Astrocyte of the spinal cord (primary cell): ENCODE measurements at regions not wholly inside any gene's neighbourhood (a gene's known extent, or its start where the extent isn't known, plus 50 kb on each side); places are given as distances from the start of the nearest gene placed in this dataset.

ENCODE experiments used
- DNase-seq: peaks from one replicate; pipeline ENCODE4 v3.0.0; 2011; ENCODE audit warnings: low read depth, low spot score
- H3K4me3 ChIP-seq: 2 replicates; pipeline ENCODE4 v1.5.1; 2011; ENCODE audit warnings: low read depth, mild to moderate bottlenecking, low read length, moderate library complexity
- CTCF ChIP-seq: IDR thresholded peaks from 2 replicates; pipeline ENCODE4 v1.5.1; 2012; ENCODE audit warnings: low read depth, mild to moderate bottlenecking, low read length, inconsistent platforms
- in situ Hi-C: cut with HindIII; loops from 2 replicates; pipeline ENCODE4 v1.10.0; 2017; ENCODE audit warnings: low sequenced_read_pairs

GRCh38 chr15:53835309-53835708 lies 75.8 kb upstream of the WDR72 start:
- in situ Hi-C loops: no loop called here
- no peak overlapping the region for H3K4me3 ChIP-seq
- DNase-seq: no peak
- no peak for TF ChIP-seq CTCF

- no peak overlapping the region for H3K4me3 ChIP-seq
- TF ChIP-seq CTCF: no peak
- in situ Hi-C loops: no loop called here
- DNase-seq: no peak
Measured at GRCh38 chr15:53834214-53834613, 74.8 kb upstream of the WDR72 start.

DNA sequence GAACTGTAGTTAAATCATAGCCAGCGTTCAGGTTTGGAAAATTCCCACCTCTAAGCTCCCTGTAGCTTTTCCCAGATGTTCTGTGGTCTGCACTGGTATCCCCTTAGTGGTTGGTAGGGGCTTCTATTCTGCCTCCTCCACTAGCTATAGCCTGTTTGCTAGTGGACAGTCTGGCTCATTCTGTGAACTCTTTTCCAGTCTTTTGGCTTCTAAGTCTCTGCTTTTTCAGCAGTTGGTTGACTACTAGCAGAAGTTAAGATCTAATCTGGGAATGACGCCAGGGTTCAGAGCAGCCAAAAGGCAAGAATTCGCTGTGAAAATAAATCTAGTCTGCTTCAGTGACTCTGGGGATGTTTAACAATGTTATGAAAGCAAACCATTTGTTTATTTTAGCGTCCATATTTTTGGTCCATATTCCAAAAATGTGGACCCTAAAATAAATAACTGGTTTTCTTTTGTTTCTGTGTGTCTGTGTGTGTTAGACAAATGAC lies 73.7 kb upstream of the WDR72 start:
- no peak for TF ChIP-seq CTCF
- peak; percentile 23 for DNase-seq
- H3K4me3 ChIP-seq: no peak overlapping the region
- in situ Hi-C loops: no loop called here

GRCh38 chr15:53831907-53832770 lies 72.7 kb upstream of the WDR72 start:
- no peak for TF ChIP-seq CTCF
- in situ Hi-C loops: no loop called here
- no peak overlapping the region for H3K4me3 ChIP-seq
- no peak for DNase-seq

DNA sequence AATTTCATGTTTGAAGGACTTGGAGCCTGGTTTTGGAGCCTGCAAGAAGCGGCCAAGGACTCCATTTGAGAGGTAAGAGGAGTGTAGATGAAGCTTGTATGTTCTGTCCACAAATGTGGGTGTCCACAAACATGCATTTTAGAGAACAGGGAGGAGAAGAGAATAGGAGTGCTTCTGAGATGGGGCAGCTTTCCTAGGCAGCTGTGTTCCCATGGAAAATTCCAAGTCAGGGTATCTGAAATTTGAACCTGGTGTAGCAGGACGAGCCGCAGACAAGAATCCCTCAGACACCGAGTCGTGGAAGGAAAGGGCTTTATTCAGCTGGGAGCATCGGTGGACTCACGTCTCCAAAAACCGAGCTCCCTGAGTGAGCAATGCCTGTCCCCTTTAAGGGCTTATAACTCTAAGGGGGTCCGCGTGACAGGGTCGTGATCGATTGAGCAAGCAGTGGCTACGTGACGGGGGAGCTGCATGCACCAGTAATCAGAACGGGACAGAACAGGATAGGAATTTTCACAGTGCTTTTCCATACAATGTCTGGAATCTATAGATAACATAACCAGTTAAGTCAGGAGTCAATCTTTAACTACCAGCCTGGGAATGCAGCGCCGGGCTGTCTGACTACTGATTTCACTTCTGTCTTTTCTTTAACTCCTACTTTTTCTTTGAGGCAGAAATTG lies 71.4 kb upstream of the WDR72 start:
- no peak for DNase-seq
- in situ Hi-C loops: no loop called here
- no peak overlapping the region for H3K4me3 ChIP-seq
- no peak for TF ChIP-seq CTCF

- in situ Hi-C loops: no loop called here
- TF ChIP-seq CTCF: no peak
- no peak for DNase-seq
- H3K4me3 ChIP-seq: no peak overlapping the region
Measured at GRCh38 chr15:53829923-53830459, 70.5 kb upstream of the WDR72 start.
